Coronary artery (tissue), 2 donors: ENCODE measurements at regions not wholly inside any gene's neighbourhood (a gene's known extent, or its start where the extent isn't known, plus 50 kb on each side); places are given as distances from the start of the nearest gene placed in this dataset.

Source experiments
- DNase-seq: peaks from one replicate; pipeline ENCODE4 v3.0.0-alpha.2; 2017; ENCODE audit warnings: low spot score
- H3K27ac ChIP-seq, 2 donors: fragments of 200-600 bp; sonication (generic); one replicate each; pipeline ENCODE4 v1.5.1; 2016 to 2019
- H3K4me3 ChIP-seq: fragments of 200-600 bp; sonication (generic); 2 replicates; pipeline ENCODE4 v1.5.1; 2016; ENCODE audit warnings: mild to moderate bottlenecking, moderate library complexity
- TF ChIP-seq, protein P1 (sequence below): fragments of 200-600 bp; sonication (generic); IDR thresholded peaks from one replicate; pipeline ENCODE4 v1.5.1; 2019; ENCODE audit warnings: antibody characterized with exemption

- no peak overlapping the region for H3K4me3 ChIP-seq
- no peak for DNase-seq
- H3K27ac ChIP-seq, result no peak overlapping the region
- TF ChIP-seq, protein P1, sequence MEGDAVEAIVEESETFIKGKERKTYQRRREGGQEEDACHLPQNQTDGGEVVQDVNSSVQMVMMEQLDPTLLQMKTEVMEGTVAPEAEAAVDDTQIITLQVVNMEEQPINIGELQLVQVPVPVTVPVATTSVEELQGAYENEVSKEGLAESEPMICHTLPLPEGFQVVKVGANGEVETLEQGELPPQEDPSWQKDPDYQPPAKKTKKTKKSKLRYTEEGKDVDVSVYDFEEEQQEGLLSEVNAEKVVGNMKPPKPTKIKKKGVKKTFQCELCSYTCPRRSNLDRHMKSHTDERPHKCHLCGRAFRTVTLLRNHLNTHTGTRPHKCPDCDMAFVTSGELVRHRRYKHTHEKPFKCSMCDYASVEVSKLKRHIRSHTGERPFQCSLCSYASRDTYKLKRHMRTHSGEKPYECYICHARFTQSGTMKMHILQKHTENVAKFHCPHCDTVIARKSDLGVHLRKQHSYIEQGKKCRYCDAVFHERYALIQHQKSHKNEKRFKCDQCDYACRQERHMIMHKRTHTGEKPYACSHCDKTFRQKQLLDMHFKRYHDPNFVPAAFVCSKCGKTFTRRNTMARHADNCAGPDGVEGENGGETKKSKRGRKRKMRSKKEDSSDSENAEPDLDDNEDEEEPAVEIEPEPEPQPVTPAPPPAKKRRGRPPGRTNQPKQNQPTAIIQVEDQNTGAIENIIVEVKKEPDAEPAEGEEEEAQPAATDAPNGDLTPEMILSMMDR, result no peak
These were observed 108.1 kb downstream of the MAP3K21 start for GRCh38 chr1:233435622-233436021.

DNA sequence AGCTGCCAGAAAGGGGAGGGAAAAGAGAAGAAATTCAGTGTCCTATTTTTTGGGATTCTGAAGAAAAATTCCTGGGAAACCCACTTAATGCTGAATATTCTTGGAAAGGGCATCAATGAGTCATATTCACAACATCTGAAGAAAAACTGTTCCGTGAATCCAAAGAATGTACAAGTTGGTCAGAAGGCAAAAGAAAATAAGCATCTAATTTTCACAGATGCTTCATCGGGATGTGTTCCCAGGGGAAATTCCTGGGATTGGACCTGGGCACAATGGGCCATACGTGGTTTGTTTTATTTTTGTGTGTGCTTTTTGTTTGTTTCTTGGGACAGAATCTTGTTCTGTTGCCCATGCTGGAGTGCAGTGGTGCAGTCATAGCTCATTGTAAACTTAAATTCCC lies 112.2 kb downstream of the MAP3K21 start:
- no peak overlapping the region for H3K27ac ChIP-seq
- TF ChIP-seq, protein P1, result no peak
- H3K4me3 ChIP-seq, result no peak overlapping the region
- DNase-seq, result no peak

GRCh38 chr1:233440951-233441401 lies 113.5 kb downstream of the MAP3K21 start:
- Histone ChIP-seq H3K4me3 (no peak overlapping the region), H3K27ac (no peak overlapping the region)
- DNase-seq, result no peak
- TF ChIP-seq, protein P1, result peak; percentile 18

GRCh38 chr1:233442026-233442780 lies 114.7 kb downstream of the MAP3K21 start:
- TF ChIP-seq, protein P1, result no peak
- H3K4me3 ChIP-seq, result no peak overlapping the region
- DNase-seq, result no peak
- no peak overlapping the region for H3K27ac ChIP-seq

DNA sequence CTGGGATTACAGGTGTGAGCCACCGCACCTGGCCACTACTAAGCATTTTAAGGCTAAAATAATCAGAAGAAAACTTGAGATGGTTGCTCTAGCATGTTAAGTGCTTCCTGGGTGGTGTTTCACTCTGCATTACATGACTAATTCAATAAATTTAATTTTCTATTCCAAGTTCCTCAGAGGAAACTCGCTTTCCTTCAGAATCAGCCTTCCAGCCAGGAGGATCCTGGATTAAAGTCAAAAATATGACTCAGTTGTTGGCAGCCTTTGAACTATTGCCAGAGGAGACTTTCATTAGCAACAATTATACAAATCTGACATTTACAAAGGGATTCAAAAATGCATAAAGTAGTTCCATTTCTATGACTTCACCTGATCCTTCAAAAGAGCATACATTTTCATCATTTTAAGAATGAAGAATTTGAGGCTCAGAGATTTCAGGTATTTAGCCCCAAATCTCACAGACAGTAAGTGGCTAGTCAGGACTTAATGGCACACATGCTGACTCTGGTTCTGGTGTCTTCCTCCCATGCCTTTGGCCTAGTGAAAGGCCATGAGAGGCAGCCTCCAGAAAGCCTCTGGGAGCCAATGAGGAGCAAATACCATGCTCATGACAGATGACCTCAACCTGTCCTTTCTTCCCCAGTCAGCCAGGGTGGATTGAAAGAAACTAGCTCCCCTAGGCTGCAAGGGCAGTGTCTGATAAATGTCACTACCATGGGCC lies 115.7 kb downstream of the MAP3K21 start:
- TF ChIP-seq, protein P1, result no peak
- DNase-seq, result no peak
- H3K27ac ChIP-seq, result no peak overlapping the region
- H3K4me3 ChIP-seq, result no peak overlapping the region

DNA sequence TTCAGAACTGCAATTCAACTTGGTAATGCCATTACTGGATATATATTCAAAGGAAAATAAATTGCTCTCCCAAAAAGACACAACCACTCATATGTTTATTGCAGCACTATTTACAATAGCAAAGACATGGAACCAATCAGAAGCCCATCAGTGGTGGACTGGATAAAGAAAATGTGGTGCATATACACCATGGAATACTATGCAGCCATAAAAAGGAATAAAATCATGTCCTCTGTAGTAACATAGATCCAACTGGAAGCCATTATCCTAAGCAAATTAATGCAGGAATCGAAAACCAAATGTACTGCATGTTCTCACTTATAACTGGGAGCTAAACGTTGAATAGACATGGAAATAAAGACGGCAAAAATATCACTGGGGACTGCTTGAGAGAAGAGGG lies 117.0 kb downstream of the MAP3K21 start:
- DNase-seq, result no peak
- H3K4me3 ChIP-seq, result no peak overlapping the region
- TF ChIP-seq, protein P1, result no peak
- no peak overlapping the region for H3K27ac ChIP-seq
